ENCODE measurements at regions not wholly inside any gene's neighbourhood (a gene's known extent, or its start where the extent isn't known, plus 50 kb on each side); places are given as distances from the start of the nearest gene placed in this dataset.

GRCh38 chr20:53841741-53842140, 228.7 kb downstream of the BCAS1 start:
- Histone ChIP-seq H3K79me2 (ENCODE audit: insufficient read depth, low read length) (no peaks in the 10 kb centered on the region), H4K91ac (ENCODE audit: insufficient read length, low read depth, low read length) (no peak overlapping the region), H2AK5ac (ENCODE audit: insufficient read length, low read length) (no peak overlapping the region), H4K20me1 (ENCODE audit: control insufficient read depth, insufficient read depth, insufficient read length) (no peaks in the 10 kb centered on the region), H3K27me3 (ENCODE audit: insufficient read depth, low read length) (no peaks in the 10 kb centered on the region), H3K79me1 (ENCODE audit: insufficient read depth, low read depth, low read length, poor library complexity, severe bottlenecking) (no peaks in the 10 kb centered on the region), H2BK12ac (ENCODE audit: insufficient read length, low read depth, low read length) (no peak overlapping the region), H3T11ph (ENCODE audit: low read length) (no peak overlapping the region), H2BK15ac (ENCODE audit: low read depth, low read length) (no peak overlapping the region), H2BK20ac (ENCODE audit: low read depth, low read length, poor library complexity, severe bottlenecking) (no peak overlapping the region), H3K23me2 (ENCODE audit: insufficient read length, low read depth, low read length, poor library complexity, severe bottlenecking) (no peaks in the 10 kb centered on the region), H3K27ac (ENCODE audit: insufficient read length, low read depth, low read length) (no peak overlapping the region), H2BK120ac (ENCODE audit: low read depth, low read length, poor library complexity, severe bottlenecking) (no peak overlapping the region), H2AFZ (ENCODE audit: low read length) (no peak overlapping the region), H3K4me1 (ENCODE audit: insufficient read depth, low read length) (no peaks in the 10 kb centered on the region), H3K56ac (ENCODE audit: insufficient read length, low read depth, low read length) (no peak overlapping the region), H3K4ac (ENCODE audit: low read depth, low read length) (no peak overlapping the region), H4K5ac (ENCODE audit: insufficient read length, low read depth, low read length) (no peak overlapping the region), H3K18ac (ENCODE audit: insufficient read length, low read depth, low read length) (no peak overlapping the region), H4K8ac (replicated peaks; ENCODE audit: insufficient read length, low read depth, low read length) (no peak overlapping the region), H3K23ac (ENCODE audit: insufficient read length, low read depth, low read length) (no peak overlapping the region), H3K9ac (ENCODE audit: extremely low read depth, insufficient read length, low read length) (no peak overlapping the region), H2BK5ac (ENCODE audit: insufficient read length, low read length) (no peak overlapping the region), H3K4me2 (ENCODE audit: insufficient read depth, insufficient read length, low read length) (no peak overlapping the region), H3K14ac (ENCODE audit: insufficient read depth, low read length) (no peak overlapping the region), H3K9me3 (ENCODE audit: control insufficient read depth, low read depth, low read length) (no peaks in the 10 kb centered on the region)
- TF ChIP-seq, protein P1, sequence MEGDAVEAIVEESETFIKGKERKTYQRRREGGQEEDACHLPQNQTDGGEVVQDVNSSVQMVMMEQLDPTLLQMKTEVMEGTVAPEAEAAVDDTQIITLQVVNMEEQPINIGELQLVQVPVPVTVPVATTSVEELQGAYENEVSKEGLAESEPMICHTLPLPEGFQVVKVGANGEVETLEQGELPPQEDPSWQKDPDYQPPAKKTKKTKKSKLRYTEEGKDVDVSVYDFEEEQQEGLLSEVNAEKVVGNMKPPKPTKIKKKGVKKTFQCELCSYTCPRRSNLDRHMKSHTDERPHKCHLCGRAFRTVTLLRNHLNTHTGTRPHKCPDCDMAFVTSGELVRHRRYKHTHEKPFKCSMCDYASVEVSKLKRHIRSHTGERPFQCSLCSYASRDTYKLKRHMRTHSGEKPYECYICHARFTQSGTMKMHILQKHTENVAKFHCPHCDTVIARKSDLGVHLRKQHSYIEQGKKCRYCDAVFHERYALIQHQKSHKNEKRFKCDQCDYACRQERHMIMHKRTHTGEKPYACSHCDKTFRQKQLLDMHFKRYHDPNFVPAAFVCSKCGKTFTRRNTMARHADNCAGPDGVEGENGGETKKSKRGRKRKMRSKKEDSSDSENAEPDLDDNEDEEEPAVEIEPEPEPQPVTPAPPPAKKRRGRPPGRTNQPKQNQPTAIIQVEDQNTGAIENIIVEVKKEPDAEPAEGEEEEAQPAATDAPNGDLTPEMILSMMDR (conservative IDR thresholded peaks at IDR 0.05): no peak
- H3K27me3 Mint-ChIP-seq (ENCODE audit: low read depth): no peaks in the 10 kb centered on the region
- H3K4me3 Mint-ChIP-seq: no peak overlapping the region
- no peaks in the 10 kb centered on the region; a peak in 2 of 5 replicates for H3K9me3 Mint-ChIP-seq
- H3K4me1 Mint-ChIP-seq: peaks cover 5 to 10% of the 10 kb centered on the region in 2 experiments; a peak in 1 of 4 replicates
- DNase-seq: no peak
- no CpG with 5 or more reads among the region's 3 CpGs for WGBS (ENCODE audit: extremely low coverage, insufficient read length, low lambda C conversion rate)
- H3K36me3 Mint-ChIP-seq (ENCODE audit: insufficient read depth in 1 of 3, low read depth in 3 of 3): no peaks in the 10 kb centered on the region
- no peak overlapping the region; a peak in 1 of 7 replicates for H3K27ac Mint-ChIP-seq
